HG02623 (cell line): ENCODE measurements at regions not wholly inside any gene's neighbourhood (a gene's known extent, or its start where the extent isn't known, plus 50 kb on each side); places are given as distances from the start of the nearest gene placed in this dataset.

ENCODE experiments used
- ATAC-seq: cut with Tn5 transposase; IDR thresholded peaks from one replicate; pipeline ENCODE4 v1.9.1; 2021; ENCODE audit warnings: moderate library complexity; ENCODE audit not compliant: unreplicated experiment

GRCh38 chr3:102599819-102600576 is 165.2 kb downstream of the ZPLD1 start:
- ATAC-seq, result no peak

GRCh38 chr3:102605153-102605552 is 170.3 kb downstream of the ZPLD1 start:
- ATAC-seq, result no peak

GRCh38 chr3:102608875-102609274 is 174.1 kb downstream of the ZPLD1 start:
- no peak for ATAC-seq

GRCh38 chr3:102614021-102614569 is 179.3 kb downstream of the ZPLD1 start:
- no peak for ATAC-seq

GRCh38 chr3:102614585-102614984 is 179.8 kb downstream of the ZPLD1 start:
- no peak for ATAC-seq

- ATAC-seq, result no peak
Observed at GRCh38 chr3:102617381-102617780, 182.6 kb downstream of the ZPLD1 start.

- no peak for ATAC-seq
Observed at GRCh38 chr3:102619361-102619760, 184.5 kb downstream of the ZPLD1 start.

- ATAC-seq, result no peak
Observed at GRCh38 chr3:102629943-102630342, 195.1 kb downstream of the ZPLD1 start.

GRCh38 chr3:102630531-102630930 is 195.7 kb downstream of the ZPLD1 start:
- no peak for ATAC-seq

- ATAC-seq, result no peak
Observed at GRCh38 chr3:102643546-102643945, 208.7 kb downstream of the ZPLD1 start.

GRCh38 chr3:102646557-102646956 is 211.7 kb downstream of the ZPLD1 start:
- ATAC-seq, result no peak

- no peak for ATAC-seq
Observed at GRCh38 chr3:102660653-102661052, 225.8 kb downstream of the ZPLD1 start.

- ATAC-seq, result no peak
Observed at GRCh38 chr3:102661707-102662497, 227.1 kb downstream of the ZPLD1 start.

- no peak for ATAC-seq
Observed at GRCh38 chr3:102662498-102662772, 227.6 kb downstream of the ZPLD1 start.

GRCh38 chr3:102664126-102664525 is 229.3 kb downstream of the ZPLD1 start:
- ATAC-seq, result no peak

GRCh38 chr3:102665183-102665582 is 230.4 kb downstream of the ZPLD1 start:
- no peak for ATAC-seq

- no peak for ATAC-seq
Observed at GRCh38 chr3:102668247-102668646, 233.4 kb downstream of the ZPLD1 start.

GRCh38 chr3:102670986-102671385 is 236.2 kb downstream of the ZPLD1 start:
- ATAC-seq, result no peak

- ATAC-seq, result no peak
Observed at GRCh38 chr3:102672305-102672704, 237.5 kb downstream of the ZPLD1 start.

GRCh38 chr3:102673271-102674115 is 238.7 kb downstream of the ZPLD1 start:
- ATAC-seq, result peak; percentile 82

GRCh38 chr3:102674284-102674683 is 239.5 kb downstream of the ZPLD1 start:
- no peak for ATAC-seq
